ENCODE measurements at regions not wholly inside any gene's neighbourhood (a gene's known extent, or its start where the extent isn't known, plus 50 kb on each side); places are given as distances from the start of the nearest gene placed in this dataset.

DNA sequence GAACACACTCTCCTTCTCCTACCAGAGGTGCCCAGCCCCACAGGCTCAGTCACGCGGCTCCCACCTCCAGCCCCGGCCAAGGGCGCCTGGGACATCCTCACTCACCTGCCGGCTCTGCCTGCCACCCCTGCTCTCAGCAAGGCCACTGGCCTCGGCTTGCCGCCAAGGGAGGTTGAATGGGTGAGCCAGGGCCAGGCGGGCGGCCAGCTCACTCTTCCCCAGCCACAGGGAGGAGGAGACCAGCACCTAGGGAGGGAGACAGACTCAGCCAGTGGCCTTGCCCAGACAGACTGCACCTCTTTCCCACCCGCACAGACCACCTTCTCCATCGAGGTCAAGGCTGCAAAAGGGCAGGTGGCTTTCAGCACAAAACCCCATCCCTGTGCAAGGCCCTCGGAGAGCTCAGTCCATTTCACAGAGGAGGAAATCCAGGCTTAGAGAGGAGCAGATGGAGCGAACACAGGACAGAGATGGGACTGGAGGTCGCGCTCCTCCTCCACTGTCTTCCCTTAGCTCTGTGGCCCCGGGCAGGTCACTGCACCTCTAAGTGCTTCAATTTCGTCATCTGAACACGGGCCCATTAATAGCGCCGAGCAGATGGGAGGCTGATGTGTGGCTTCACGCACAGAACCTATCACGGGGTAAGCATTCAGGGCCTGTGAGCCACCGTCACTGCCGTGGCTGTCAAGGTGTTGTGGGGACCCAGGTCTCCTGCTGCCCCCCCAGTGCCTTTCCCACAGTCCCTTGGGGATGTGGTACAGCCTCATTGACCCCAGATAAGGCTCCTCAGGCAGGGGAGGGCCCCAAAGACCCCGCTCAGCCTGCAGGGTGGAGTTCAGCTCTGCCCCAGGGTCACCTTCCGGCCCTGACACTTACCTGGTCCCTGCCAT lies 56.1 kb downstream of the RMI2 start:
- DNase-seq (ENCODE audit: low spot score): no peak

DNA sequence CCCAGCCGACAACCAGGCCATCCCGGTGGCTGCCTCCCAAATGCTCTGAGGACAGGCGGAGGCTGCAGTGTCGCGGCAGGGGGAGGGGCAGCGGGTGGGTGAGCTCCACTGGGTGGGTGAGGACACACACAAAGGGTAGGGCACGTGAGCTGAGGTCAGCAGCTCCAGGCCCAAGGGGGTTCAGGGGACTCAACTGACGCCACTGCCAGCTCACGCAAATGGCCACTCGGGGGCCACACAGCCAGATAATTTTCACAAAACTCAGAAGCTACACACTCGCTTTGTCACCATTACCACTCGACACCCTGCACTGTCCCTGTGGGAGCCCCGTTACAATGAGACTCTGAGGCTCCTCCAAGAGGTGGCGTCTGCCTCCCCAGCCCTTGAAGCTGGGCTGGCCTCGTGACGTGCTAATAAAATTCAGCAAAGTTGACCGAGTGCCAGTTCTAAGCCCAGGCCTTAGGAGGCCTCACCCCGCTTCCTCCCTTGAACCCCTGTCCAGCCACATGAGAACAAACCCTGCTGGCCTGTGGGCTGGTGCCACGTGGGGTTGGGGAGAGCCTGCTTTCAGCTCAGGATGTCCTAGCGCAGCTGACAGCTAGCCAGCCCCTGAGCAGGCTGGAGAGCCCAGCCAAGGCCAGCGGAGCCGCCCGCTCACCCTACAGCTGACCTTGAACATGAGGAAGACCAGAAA lies 56.9 kb downstream of the RMI2 start:
- no peak for DNase-seq (ENCODE audit: low spot score)

DNA sequence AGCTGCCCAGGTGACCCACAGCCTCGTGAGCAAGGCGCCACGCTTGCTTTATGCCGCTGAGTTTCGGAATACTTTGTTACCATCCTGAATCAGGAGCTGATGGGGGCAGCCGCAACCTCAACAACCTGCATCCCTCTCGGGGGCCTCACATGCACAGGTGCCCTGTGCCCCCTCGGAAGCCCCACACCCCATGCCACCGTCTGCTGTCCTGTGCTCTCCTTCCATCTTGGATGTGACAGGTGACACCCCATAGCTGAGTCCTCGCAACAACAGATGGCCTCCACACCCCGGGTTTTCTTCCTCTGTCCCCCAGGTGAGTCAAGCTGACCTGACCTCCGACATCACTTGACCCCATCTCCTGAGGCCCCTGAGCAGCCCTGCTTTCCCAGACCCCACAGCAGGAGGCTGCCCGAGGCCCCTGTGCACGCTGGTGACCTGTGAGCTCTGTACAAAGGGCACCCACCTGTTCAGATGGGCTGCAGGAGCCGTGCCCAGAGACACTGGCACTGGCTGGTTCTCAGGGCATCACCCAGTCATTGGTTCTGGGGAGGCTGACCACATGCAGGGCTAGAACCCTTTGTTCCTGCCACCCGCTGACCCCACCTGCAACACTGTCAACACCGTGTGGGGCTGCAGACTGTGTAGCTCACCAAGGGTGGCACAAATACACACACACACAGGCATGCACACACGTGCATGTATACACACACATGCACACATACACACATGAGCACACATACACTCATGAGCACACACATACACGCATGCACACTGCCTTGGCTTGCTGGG lies 57.7 kb downstream of the RMI2 start:
- DNase-seq (ENCODE audit: low spot score): no peak

DNA sequence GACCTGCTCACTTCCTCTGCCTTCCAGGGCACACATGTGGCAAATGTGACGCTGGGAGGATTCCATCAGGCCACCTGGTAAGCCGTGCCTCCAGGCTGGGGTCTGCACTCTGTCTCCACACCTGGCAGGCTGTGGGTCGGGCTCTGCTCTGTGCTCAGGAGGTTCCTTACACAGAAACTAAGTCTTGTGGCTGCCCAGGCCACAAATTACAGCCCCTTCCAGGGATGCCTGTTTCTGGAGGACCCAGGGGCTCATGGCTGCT lies 58.2 kb downstream of the RMI2 start:
- DNase-seq (ENCODE audit: low spot score): no peak

DNA sequence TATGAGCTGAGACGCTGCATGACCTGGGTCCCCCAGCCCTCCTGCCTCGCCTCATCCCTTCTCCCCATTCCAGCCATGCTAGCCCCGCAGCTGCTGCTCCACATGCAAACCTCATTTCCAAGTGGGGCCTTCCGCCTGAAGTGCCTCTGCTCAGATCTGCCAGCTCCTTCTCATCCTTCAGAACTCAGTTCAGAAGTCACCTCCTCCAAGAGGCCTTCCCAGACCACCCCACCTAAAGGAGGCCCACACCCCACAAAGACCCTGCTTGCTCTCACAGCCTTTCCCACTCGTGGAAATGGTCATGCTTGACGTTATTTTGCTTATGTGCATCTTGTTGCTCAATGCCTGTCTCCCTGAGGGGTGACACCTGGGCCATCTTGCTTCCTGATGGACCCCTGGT lies 58.7 kb downstream of the RMI2 start:
- DNase-seq (ENCODE audit: low spot score): no peak

DNA sequence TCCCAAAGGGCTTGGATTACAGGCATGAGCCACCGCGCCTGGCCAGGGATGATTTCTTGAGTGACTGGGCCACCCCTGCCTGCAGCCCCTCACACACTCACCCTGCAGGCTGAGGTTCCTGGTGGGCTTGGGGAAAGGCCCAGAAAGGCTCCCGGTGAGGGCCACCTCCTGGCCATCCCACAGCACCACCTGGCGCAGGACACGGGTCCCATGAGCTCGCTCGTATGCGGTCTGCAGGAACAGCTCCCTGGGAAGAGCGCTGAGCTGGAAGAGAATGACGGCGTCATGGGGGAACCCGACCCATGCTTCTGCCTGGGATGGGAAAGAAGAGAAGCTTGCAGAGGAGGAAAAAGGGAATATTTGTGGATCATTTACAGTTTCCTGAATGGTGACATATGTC lies 59.3 kb downstream of the RMI2 start:
- DNase-seq (ENCODE audit: low spot score): no peak

DNA sequence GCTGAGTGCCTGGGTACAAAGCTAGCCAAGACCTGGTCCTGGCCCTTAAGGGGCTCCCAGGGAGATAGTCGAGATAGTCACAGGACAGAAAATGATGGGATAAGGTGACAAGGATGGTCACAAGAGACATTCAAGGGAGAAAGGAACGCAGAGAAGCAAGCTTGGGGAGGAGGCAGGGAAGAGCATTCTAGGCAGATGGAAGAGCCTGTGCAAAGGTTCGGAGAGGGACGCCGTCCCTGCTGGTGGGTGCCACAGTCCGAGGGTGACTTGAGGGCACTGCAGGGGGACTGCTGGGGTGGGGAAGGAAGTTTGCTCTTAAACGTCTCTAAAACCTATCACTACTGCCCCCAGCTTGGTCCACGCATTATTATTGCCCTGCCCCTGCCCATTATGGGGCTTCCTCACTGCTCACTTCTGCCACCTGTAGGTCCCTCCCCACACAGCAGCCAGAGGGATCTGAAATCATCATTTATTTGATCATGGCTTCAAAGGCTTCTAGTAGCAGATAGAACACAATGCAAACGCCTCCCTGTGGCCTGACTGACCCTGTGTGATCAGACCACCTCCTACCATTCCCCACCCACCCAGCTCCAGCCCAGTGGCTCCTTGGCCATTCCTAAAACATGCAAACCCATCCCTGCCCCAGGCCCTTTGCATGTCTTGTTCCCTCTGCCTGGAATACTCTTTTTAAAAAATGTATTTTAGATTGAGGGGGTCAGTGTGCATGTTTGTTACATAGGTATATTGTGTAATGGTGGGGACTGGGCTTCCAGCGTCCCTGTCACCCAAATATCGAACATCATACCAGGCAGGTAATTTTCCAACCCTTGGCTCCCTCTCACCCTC lies 60.3 kb downstream of the RMI2 start:
- DNase-seq (ENCODE audit: low spot score): peak; percentile 59

DNA sequence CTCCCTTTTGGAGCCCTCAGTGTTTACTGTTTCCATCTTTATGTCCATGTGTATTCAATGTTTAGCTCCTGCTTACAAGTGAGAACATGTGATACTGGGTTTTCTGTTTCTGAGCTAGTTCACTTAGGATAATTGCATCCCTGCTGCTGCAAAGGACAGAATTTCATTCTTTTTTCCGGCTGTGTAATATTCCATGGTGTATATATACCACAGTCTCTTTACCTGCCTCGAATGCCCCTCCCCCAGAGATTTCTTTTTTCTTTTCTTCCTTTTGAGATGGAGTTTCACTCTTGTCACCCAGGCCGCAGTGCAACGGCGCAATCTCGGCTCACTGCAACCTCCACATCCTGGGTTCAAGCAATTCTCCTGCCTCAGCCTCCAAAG lies 60.9 kb downstream of the RMI2 start:
- DNase-seq (ENCODE audit: low spot score): no peak

DNA sequence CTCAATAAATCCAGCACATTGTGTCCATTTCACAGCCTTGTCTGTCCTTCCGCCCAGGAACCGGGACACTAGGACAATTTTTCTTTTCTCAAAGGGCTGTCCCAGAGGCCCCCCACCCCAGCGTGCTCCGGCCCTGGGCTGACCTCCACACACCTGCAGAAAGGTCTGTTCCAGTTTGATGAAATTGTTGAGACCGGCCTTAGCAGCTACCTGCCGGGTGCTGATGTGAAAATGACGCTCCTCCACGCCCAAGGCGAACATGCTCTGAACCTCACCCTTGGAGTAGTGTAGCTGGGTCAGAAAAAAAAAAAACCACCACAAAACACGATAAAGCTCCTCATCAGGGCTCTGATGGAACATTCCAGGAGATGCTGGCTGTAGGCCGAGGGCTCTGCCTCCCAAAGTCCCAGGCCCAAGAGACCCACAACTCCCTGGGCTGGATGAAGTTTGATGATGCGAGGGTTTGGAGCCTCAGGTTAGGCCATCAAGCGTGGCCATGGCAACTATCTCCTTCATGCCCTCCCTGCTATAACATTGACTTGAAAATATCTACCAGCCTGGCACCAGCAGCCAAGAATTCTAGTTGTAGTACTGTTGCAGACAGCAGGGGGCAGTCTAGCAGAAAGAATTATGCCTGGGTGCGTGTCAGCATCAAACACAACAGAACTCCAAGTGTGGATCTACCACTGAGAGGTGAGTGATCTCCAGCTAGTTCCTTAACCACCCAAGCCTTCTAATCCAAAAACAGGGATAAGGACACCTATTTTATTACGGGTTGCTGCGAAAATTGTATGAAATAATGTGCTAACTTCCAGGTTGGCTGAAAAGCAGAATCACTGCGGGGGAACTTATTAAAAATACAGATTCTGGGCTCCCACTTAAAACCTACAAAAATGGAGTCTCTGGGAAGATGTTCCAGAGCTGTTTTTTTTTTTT lies 62.1 kb downstream of the RMI2 start:
- DNase-seq (ENCODE audit: low spot score): peak; percentile 76

DNA sequence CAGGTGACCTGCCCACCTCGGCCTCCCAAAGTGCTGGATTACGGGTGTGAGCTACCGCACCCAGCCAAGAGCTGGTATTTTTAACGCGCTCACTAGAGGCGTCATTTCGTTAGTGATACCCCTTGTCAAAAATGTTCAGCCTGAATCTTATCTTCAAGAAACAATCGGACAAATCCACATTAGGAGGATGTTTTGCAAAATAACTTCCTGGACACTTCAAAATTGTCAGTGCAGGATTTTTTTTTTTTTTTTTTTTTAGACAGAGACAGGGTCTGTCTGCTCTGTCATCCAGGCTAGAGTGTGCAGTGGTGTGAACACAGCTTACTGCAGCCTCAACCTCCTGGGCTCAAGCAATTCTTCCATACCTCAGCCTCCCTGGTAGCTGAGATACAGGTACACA lies 63.0 kb downstream of the RMI2 start:
- peak; percentile 26 for DNase-seq (ENCODE audit: low spot score)

DNA sequence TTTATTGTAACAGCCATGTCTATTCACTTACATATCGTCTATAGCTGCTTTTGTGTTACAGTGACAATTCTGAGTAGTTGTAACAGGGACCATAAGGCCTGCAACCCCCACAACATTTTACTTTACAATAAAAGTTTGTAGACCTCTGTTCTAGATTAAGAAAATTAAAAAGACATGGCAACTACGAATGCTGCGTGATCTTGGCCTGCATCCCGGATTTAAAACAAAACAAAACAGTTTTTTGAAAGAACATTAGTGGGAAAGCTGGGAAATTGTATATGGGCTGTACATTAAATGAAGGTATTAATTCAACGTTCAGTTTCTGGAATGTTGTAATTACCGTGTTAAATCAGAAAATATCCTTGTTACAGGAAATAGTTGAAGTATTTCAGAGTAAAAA lies 64.1 kb downstream of the RMI2 start:
- DNase-seq (ENCODE audit: low spot score): no peak

DNA sequence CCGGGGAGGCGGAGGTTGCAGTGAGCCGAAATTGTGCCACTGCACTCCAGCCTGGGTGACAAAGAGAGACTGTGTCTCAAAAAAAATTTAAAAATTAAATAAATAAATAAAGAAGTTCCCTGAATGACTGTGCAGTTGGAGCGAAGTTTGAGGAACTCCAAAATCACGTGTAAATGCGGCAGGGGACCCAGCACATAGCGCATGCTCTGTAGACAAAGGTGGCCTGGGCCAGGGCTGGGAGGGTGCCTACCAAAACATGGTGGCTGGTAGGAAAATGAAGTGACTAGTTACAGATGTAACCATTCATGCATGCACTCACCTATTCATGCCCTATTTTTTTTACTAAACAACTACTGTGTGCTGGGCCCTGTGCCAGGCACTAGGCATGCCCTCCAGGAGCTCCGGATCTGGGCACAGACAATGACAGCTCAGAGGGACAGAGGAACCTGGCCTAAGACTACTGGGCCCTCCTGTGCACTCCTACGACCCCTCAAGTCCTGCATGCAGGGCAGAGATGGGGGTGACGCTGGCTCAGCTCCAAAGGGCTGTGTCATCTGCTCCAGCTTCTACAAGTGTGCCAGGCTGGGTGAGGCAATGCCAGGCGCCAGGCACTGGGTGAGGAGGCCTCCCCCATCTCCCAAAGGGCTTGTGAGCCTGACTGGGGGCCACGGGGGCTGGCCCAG lies 65.3 kb downstream of the RMI2 start:
- no peak for DNase-seq (ENCODE audit: low spot score)

DNA sequence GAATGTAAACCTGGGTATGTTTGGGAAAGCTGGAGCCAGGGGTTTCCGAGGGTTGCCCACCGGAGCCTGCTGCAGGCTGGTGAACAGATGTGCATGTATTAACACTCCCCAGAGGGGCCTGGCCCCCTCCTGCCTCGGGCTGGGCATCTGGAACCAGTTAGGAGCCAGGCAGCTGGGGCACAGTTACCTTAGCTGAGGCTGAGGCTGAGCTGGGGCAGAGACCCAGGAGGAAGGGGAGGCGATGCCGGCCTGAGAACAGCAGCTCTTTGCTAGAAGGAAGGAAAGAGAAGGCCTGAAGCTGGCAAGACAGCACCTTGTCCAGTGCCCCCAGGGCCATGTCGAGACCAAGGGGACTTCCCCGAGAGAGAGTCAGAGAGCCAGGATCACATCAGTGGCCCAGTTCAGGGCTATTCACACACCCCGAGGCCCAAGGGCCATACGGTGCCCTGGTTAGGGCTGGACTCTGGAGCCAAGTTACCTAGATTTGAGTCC lies 65.8 kb downstream of the RMI2 start:
- no peak for DNase-seq (ENCODE audit: low spot score)

DNA sequence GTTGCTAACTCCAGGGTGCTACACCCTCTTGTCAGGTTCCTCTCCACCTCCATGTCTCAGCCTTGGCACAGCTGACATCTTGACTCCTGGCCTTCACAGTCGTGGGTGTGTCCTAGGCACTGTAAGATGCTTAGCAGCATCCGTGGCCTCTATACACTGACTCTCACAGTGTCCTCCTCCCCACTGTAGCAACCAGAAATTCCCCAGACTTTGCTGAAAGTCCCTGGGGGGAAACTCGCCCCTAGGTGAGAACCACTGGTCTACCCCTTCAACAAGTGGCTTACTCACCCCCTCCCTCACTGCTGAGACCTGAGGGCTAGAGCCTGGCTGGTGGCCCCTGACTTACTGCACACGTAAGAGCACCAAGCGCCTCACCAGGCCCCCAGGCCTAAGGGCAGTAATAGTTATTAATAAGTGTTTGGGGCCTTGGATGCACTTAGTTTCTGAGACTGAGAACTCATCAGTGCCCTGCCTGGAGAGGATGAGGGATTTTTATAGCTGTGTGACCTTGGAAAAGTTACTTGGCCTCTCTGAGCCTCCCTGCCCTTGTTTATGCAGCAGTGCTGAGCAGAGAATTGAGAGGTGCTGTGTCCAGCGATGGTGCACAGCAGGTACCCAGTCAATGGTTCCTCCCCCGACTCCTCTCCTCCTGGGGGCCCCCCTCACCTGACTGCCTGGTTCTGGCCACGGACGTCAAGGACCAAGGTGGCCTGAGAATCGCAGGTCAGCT lies 67.1 kb downstream of the RMI2 start:
- DNase-seq (ENCODE audit: low spot score): no peak

DNA sequence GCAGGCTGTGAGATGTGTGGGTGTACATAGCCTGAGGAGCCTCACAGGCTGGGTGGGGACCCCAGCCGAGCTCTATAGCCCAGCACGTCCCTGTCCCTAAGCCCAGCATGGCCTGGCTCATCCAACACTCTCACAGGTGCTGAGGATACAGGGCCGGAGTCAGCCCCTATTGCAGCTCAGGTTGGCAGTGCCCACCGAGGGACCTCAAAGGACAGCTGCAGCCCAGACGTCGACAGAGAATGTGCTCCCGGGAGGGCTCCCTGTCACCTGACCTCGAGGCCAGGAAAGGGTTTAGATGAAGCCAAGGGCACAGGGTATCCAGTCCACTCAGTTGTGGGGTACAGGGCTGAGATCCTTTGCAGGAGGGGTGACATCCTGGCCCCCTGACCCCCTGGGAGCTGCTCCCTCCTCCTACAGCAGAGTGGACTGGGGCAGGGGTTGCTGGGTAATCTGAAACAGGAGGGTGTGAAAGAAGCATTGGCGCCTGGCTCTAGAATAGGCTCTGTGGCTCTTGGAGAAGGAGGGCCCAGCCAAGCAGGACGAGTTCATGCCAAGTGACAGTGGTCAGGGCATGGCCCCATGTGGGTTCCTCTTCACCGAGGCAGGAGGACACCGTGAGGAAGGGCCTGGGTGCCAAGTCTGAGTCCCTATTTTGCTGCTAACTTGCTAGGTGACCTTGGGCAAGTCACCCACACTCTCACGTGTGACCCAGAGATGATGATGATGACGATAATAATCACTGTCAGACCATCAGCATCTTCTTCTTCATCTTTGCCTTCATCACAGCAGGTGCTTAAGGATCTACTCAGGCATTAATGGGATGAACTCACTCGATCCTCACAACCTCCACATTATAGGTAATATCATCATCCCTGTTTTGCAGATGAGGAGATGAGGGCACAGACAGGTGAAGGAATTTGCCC lies 68.0 kb downstream of the RMI2 start:
- no peak for DNase-seq (ENCODE audit: low spot score)

DNA sequence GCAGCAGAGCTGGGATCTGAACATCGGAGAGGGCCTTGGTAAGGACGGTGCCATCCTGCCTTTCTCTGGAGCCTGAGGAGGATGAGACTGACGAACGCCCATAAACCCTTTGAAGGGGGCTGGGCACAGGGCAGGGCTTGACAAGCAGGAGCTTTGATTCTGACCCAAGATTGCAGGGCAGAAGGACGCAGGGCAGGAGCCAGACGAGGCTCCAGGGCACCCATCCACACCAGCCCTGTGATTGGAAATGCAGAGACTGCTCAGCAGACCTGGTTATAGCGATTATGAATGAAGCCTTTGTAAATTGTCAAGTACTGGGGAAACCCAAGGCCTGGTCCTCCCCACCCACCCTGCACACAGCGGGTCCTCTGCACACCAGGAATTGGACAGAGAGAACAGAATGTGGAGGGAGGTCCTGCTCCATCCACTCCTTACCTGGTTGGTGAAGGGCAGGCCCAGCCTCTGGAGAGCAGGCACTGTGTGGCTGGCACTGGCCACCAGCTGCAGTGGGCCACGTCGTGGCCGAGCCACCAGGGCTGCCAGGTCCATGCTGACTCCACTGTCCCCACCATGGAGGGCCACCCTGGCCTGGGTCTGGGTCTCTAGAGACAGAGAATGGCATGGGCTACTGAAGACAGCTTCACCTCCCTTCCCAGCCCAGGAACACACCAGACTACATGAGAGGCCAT lies 68.8 kb downstream of the RMI2 start:
- no peak for DNase-seq (ENCODE audit: low spot score)

DNA sequence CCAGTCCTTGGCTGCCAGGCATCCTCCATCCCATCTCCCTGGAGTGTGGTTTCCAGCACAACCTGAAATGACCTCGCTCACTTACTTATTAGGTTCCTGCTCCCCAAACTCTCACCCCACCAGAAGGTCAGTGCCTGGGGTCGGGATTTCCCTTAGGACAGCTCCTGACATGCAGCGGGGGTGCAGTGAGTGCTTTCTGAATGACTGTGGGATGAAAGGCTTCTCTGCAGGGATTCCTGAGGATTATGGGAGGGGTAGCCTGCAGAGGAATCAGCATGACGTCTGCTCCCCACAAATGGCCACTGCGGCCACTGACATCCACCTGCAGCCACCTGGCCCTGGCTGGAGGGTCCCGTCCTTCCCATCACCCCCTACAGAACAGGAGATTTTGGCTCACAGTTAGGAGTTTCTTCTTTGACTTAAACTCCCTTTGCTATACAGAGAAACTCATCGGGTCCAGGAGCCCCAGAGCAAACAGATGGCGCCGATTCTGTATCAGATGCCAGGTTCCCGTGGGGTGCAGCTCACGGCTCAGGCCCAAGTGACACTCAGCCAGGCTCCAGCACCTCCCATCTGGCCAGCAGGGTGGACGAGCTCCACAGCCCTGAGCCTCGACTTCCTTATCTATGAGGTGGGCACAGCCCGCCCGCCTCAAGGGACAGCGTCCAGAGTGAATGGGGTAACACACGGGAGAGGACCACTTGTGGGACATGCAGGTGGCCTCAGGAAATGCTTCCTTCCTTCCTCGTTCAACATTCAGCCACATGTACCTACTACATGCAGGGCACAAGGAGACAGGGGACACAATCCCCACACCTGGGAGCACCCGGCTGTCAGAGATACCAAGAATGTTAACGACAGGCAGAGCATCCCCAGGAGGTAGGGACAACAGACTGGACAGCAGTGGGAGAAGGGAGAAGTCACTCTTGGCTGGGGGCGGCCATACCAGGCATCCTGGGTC lies 69.8 kb downstream of the RMI2 start:
- DNase-seq (ENCODE audit: low spot score): no peak
